ENCODE measurements at regions not wholly inside any gene's neighbourhood (a gene's known extent, or its start where the extent isn't known, plus 50 kb on each side); places are given as distances from the start of the nearest gene placed in this dataset.

DNA sequence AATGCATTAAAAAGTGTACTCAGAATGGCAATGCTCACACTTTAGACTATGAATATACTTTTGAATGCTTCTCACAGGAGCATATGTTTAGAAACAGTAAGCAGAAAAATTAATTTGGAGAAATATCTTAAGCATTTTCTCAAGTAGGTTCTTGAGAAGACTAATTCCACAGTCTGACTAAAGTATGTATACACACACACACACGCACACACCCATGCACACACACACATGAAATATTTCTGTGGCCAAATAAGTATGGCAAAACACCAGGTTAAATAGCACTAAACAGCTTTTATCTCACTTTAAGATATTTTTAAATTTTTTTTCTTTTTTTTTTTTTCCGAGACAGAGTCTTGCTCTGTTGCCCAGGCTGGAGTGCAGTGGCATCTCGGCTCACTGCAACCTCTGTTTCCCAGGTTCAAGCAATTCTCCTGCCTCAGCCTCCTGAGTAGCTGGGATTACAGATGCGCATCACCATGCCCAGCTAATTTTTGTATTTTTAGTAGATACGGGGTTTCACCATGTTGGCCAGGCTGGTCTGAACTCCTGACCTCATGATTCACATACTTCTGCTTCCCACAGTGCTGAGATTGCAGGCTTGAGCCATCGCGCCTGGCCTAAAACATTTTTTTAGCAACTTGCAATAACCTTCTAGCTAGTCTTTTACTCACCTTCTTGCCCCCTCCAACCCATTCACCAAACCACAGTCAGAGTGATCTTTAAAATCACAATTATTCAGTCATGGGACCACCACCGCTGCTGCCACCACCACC is 67.5 kb upstream of the SCG2 start:
- Histone ChIP-seq H3K36me3 (no peaks in the 10 kb centered on the region), H3K9me3 (no peaks in the 10 kb centered on the region), H3K27me3 (replicated peaks; ENCODE audit: insufficient read depth) (no peaks in the 10 kb centered on the region), H3K4me3 (no peak overlapping the region), H3K27ac (no peak overlapping the region), H3K4me1 (ENCODE audit: control insufficient read depth in 1 of 2, low read depth in 2 of 2) (no peaks in the 10 kb centered on the region)
- TF ChIP-seq, protein P1, sequence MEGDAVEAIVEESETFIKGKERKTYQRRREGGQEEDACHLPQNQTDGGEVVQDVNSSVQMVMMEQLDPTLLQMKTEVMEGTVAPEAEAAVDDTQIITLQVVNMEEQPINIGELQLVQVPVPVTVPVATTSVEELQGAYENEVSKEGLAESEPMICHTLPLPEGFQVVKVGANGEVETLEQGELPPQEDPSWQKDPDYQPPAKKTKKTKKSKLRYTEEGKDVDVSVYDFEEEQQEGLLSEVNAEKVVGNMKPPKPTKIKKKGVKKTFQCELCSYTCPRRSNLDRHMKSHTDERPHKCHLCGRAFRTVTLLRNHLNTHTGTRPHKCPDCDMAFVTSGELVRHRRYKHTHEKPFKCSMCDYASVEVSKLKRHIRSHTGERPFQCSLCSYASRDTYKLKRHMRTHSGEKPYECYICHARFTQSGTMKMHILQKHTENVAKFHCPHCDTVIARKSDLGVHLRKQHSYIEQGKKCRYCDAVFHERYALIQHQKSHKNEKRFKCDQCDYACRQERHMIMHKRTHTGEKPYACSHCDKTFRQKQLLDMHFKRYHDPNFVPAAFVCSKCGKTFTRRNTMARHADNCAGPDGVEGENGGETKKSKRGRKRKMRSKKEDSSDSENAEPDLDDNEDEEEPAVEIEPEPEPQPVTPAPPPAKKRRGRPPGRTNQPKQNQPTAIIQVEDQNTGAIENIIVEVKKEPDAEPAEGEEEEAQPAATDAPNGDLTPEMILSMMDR (IDR thresholded peaks at IDR 0.05), result no peak
- no peak for DNase-seq (ENCODE audit: low spot score)
- no peak for ATAC-seq (ENCODE audit: insufficient number of reproducible peaks, low FRiP score, low read depth)

DNA sequence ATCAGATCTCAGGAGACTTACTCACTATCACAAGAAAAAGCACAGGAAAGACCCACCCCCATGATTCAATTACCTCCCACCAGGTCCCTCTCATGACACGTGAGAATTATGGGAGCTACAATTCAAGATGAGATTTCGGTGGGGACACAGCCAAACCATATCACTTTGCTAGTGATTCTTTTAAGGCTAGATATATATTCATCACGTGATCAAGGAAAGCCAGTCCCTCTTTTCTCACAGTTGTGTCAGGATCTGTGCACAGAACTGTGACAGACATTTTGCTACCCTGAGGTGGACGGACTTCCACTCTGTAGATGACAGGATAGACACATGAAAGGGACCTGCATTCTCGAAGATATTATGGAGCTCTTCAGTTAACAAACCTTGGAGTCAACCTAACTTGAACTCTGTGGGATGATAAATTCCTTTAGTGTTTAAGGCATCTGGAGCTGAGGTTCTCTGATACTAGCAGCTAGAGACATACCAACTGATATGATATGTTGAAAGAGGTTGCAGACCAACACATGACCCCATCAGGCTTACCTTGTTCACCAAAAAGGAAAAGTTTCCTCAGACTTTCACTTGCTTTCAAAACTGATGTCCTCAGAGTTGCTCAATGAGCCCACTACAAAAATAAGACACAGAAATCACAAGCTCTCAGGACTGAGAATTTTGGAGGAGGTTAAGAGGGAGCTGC is 66.3 kb upstream of the SCG2 start:
- H3K4me3 ChIP-seq, result no peak overlapping the region
- no peaks in the 10 kb centered on the region for H3K36me3 ChIP-seq
- TF ChIP-seq, protein P1 (IDR thresholded peaks at IDR 0.05), result no peak
- H3K4me1 ChIP-seq (ENCODE audit: control insufficient read depth in 1 of 2, low read depth in 2 of 2), result no peaks in the 10 kb centered on the region
- no peak for DNase-seq (ENCODE audit: low spot score)
- H3K27me3 ChIP-seq (replicated peaks; ENCODE audit: insufficient read depth), result no peaks in the 10 kb centered on the region
- no peaks in the 10 kb centered on the region for H3K9me3 ChIP-seq
- no peak for ATAC-seq (ENCODE audit: insufficient number of reproducible peaks, low FRiP score, low read depth)
- H3K27ac ChIP-seq, result no peak overlapping the region

DNA sequence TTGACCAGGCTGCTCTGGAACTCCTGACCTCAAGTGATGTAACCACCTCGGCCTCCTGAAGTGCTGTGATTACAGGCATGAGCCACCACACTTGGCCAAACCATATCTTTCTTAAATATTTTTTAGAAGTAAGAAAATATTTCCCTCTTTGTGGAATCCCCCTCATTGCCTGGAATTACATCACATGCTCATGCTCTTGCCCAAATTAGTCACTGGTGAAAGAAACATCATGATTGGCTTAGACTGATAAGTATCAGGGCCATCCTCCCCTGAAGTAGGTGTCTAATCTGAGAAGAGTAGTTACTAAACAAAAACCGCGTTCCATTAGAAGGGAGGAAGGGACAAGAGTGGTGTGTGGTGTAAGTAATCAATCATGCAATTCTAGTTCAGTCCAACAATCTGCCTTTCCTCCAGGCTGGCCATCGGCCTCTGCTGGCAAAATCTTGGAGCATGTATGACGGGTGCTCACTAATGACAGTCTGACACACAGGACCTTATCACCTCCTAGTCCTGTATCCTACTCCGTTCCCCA is 52.3 kb upstream of the SCG2 start:
- no peaks in the 10 kb centered on the region for H3K36me3 ChIP-seq
- no peaks in the 10 kb centered on the region for H3K9me3 ChIP-seq
- no peak overlapping the region for H3K27ac ChIP-seq
- TF ChIP-seq, protein P1 (IDR thresholded peaks at IDR 0.05), result no peak
- H3K27me3 ChIP-seq (replicated peaks; ENCODE audit: insufficient read depth), result no peaks in the 10 kb centered on the region
- no peak overlapping the region for H3K4me3 ChIP-seq
- ATAC-seq (ENCODE audit: insufficient number of reproducible peaks, low FRiP score, low read depth), result no peak
- DNase-seq (ENCODE audit: low spot score), result no peak
- H3K4me1 ChIP-seq (ENCODE audit: control insufficient read depth in 1 of 2, low read depth in 2 of 2), result no peaks in the 10 kb centered on the region

DNA sequence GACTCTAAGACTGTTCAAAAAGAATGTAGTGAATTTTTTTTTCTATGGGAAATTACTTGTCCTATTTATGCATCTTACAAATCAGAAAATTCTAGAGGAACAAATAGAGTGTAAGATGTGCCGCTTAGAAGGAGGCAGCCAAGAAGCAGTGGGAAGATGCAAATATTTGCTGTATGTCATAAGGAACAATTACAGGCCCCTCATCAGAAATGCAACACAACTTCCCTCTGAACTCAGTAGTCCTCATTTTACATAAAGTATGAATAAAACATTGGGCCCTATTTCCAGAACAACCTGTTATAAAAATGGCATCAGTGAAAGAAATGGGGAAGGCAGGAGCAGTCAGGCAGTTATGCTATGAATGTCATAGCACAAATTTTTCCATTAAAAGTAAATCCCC is 50.7 kb upstream of the SCG2 start:
- H3K27ac ChIP-seq, result no peak overlapping the region
- TF ChIP-seq, protein P1 (IDR thresholded peaks at IDR 0.05), result no peak
- no peaks in the 10 kb centered on the region for H3K27me3 ChIP-seq (replicated peaks; ENCODE audit: insufficient read depth)
- H3K4me1 ChIP-seq (ENCODE audit: control insufficient read depth in 1 of 2, low read depth in 2 of 2), result no peaks in the 10 kb centered on the region
- H3K36me3 ChIP-seq, result no peaks in the 10 kb centered on the region
- no peak overlapping the region for H3K4me3 ChIP-seq
- DNase-seq (ENCODE audit: low spot score), result no peak
- no peak for ATAC-seq (ENCODE audit: insufficient number of reproducible peaks, low FRiP score, low read depth)
- H3K9me3 ChIP-seq, result no peaks in the 10 kb centered on the region

DNA sequence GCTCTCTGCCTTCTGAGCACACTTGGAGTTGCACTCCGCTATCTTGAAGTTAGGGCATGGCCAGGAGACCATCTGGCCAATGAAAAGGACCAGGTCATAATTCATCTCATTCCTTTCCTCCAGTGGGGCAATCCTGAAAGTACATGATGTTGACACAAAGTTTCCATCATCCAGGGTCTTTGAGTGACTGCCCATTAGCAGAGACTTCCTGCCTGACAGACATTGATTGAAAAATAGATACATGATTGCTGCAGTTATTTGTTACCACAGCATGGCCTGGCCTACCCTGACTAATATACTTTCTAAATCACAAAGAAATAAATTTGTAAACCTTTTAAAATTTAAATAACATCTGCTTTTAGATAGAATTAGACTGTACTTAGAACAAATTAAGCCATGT is 50.0 kb upstream of the SCG2 start:
- ATAC-seq (ENCODE audit: insufficient number of reproducible peaks, low FRiP score, low read depth) (no peak), DNase-seq (ENCODE audit: low spot score) (no peak)
- Histone ChIP-seq H3K4me1 (ENCODE audit: control insufficient read depth in 1 of 2, low read depth in 2 of 2) (no peaks in the 10 kb centered on the region), H3K36me3 (no peaks in the 10 kb centered on the region), H3K9me3 (no peaks in the 10 kb centered on the region), H3K27me3 (replicated peaks; ENCODE audit: insufficient read depth) (no peaks in the 10 kb centered on the region), H3K27ac (no peak overlapping the region), H3K4me3 (no peak overlapping the region)
- TF ChIP-seq, protein P1 (IDR thresholded peaks at IDR 0.05), result no peak

All from thoracic aorta (tissue), 2 donors.